ENCODE measurements at regions not wholly inside any gene's neighbourhood (a gene's known extent, or its start where the extent isn't known, plus 50 kb on each side); places are given as distances from the start of the nearest gene placed in this dataset.
"Not testable (repeated sequence)": the region's sequence is repeated elsewhere in the genome, so short reads cannot be mapped to it uniquely, and the experiment has no call there.

- ChIA-PET CTCF (no interaction called here), POLR2A (no interaction called here)
Measured at GRCh38 chr4:125003840-125004239, 291.3 kb upstream of the ANKRD50 start.

GRCh38 chr4:124997991-124998390, 285.5 kb upstream of the ANKRD50 start:
- CTCF ChIA-PET = no interaction called here
- POLR2A ChIA-PET = no interaction called here

- POLR2A ChIA-PET = no interaction called here
Measured at GRCh38 chr4:124997124-124997523, 284.6 kb upstream of the ANKRD50 start.

GRCh38 chr4:124993838-124994237, 281.3 kb upstream of the ANKRD50 start:
- CTCF ChIA-PET = no interaction called here
- POLR2A ChIA-PET = no interaction called here

More at GRCh38 chr4:124997124-124997523, 284.6 kb upstream of the ANKRD50 start:
- CTCF ChIA-PET = no interaction called here

- CTCF ChIA-PET = no interaction called here
- POLR2A ChIA-PET = no interaction called here
Measured at GRCh38 chr4:124990398-124990797, 277.9 kb upstream of the ANKRD50 start.

GRCh38 chr4:124980276-124980752, 267.8 kb upstream of the ANKRD50 start:
- CTCF ChIA-PET = no interaction called here
- POLR2A ChIA-PET = no interaction called here

- CTCF ChIA-PET, POLR2A ChIA-PET: not testable (repeated sequence)
Measured at GRCh38 chr4:124978536-124978935, 266.0 kb upstream of the ANKRD50 start.

- POLR2A ChIA-PET = no interaction called here
- CTCF ChIA-PET = no interaction called here
Measured at GRCh38 chr4:124977045-124977444, 264.5 kb upstream of the ANKRD50 start.

GRCh38 chr4:124974152-124974551, 261.6 kb upstream of the ANKRD50 start:
- ChIA-PET CTCF (no interaction called here), POLR2A (no interaction called here)

GRCh38 chr4:124973716-124974115, 261.2 kb upstream of the ANKRD50 start:
- ChIA-PET POLR2A (no interaction called here), CTCF (no interaction called here)

- CTCF ChIA-PET = no interaction called here
- POLR2A ChIA-PET = no interaction called here
Measured at GRCh38 chr4:124970011-124970410, 257.5 kb upstream of the ANKRD50 start.

GRCh38 chr4:124965497-124965891, 253.0 kb upstream of the ANKRD50 start:
- CTCF ChIA-PET = no interaction called here

GRCh38 chr4:124964852-124965496, 252.4 kb upstream of the ANKRD50 start:
- ChIA-PET POLR2A (no interaction called here), CTCF (no interaction called here)

More at GRCh38 chr4:124965497-124965891, 253.0 kb upstream of the ANKRD50 start:
- POLR2A ChIA-PET = no interaction called here

GRCh38 chr4:124964251-124964650, 251.7 kb upstream of the ANKRD50 start:
- ChIA-PET CTCF (no interaction called here), POLR2A (no interaction called here)

GRCh38 chr4:124961138-124961750, 248.7 kb upstream of the ANKRD50 start:
- CTCF ChIA-PET = no interaction called here

GRCh38 chr4:124958847-124959246, 246.3 kb upstream of the ANKRD50 start:
- ChIA-PET POLR2A (no interaction called here), CTCF (no interaction called here)

More at GRCh38 chr4:124961138-124961750, 248.7 kb upstream of the ANKRD50 start:
- POLR2A ChIA-PET = no interaction called here

- POLR2A ChIA-PET = no interaction called here
- CTCF ChIA-PET = no interaction called here
Measured at GRCh38 chr4:124955476-124955875, 242.9 kb upstream of the ANKRD50 start.

- CTCF ChIA-PET = no interaction called here
- POLR2A ChIA-PET = no interaction called here
Measured at GRCh38 chr4:124954046-124954445, 241.5 kb upstream of the ANKRD50 start.

GRCh38 chr4:124953486-124953885, 241.0 kb upstream of the ANKRD50 start:
- ChIA-PET POLR2A (no interaction called here), CTCF (no interaction called here)

- POLR2A ChIA-PET = no interaction called here
- CTCF ChIA-PET = no interaction called here
Measured at GRCh38 chr4:124953061-124953460, 240.5 kb upstream of the ANKRD50 start.

GRCh38 chr4:124952601-124953000, 240.1 kb upstream of the ANKRD50 start:
- ChIA-PET POLR2A (no interaction called here), CTCF (no interaction called here)

GRCh38 chr4:124948976-124949597, 236.6 kb upstream of the ANKRD50 start:
- CTCF ChIA-PET = no interaction called here
- POLR2A ChIA-PET = no interaction called here

Data from activated CD8-positive, alpha-beta memory T cell treated with anti-CD3 and anti-CD28 coated beads for 36 hours (primary cell).